H1 (cell line): ENCODE measurements at regions not wholly inside any gene's neighbourhood (a gene's known extent, or its start where the extent isn't known, plus 50 kb on each side); places are given as distances from the start of the nearest gene placed in this dataset.

Source experiments
- CTCF ChIA-PET: fragments of 300-600 bp; sonication (Branson Sonifier 250); formaldehyde crosslinking; loops from one replicate; lab custom pipeline; 2021; ENCODE audit not compliant: partially characterized antibody; lab: Charles Lee
- POLR2A ChIA-PET: fragments of 300-600 bp; sonication (Branson Sonifier 250); formaldehyde crosslinking; loops from one replicate; lab custom pipeline; 2021; ENCODE audit warnings: inconsistent platforms; ENCODE audit not compliant: partially characterized antibody; lab: Charles Lee
- DNase-seq, 2 experiments: peaks; one replicate each; pipeline versions ENCODE4 v3.0.0 to v3.0.0-alpha.2; 2010 to 2022; ENCODE audit warnings: low spot score in 2 of 2, low read depth in 1 of 2, mixed read lengths in 1 of 2
- FAIRE-seq: peaks from 2 replicates; lab custom pipeline; 2011; peaks lifted over from hg19 to GRCh38; lab: Jason Lieb, UNC
- H2AFZ ChIP-seq: 2 replicates; pipeline ENCODE4 v1.8.1; 2012; ENCODE audit warnings: low read length, inconsistent platforms
- H2AK5ac ChIP-seq: 2 replicates; pipeline ENCODE4 v1.6.1; 2013; ENCODE audit warnings: low read depth, low read length
- H2BK120ac ChIP-seq: replicated peaks from 2 replicates; pipeline ENCODE3; 2013; ENCODE audit warnings: low read depth, low read length, inconsistent platforms
- H2BK12ac ChIP-seq: 2 replicates; pipeline ENCODE4 v1.6.1; 2013; ENCODE audit warnings: low read depth, low read length
- H2BK15ac ChIP-seq: 2 replicates; pipeline ENCODE4 v1.6.1; 2013; ENCODE audit warnings: low read length
- H2BK20ac ChIP-seq: 2 replicates; pipeline ENCODE4 v1.6.1; 2013; ENCODE audit warnings: low read length
- H2BK5ac ChIP-seq: 2 replicates; pipeline ENCODE4 v1.6.1; 2013; ENCODE audit warnings: low read depth, low read length
- H3K14ac ChIP-seq: 2 replicates; pipeline ENCODE4 v1.6.1; 2013; ENCODE audit warnings: inconsistent platforms; ENCODE audit not compliant: insufficient read length
- H3K18ac ChIP-seq: 2 replicates; pipeline ENCODE4 v1.6.1; 2013; ENCODE audit warnings: low read length; ENCODE audit errors: extremely low read depth
- H3K23ac ChIP-seq: 2 replicates; pipeline ENCODE4 v1.6.1; 2013; ENCODE audit warnings: inconsistent platforms; ENCODE audit not compliant: insufficient read length
- H3K23me2 ChIP-seq: 2 replicates; pipeline ENCODE4 v1.6.1; 2013; ENCODE audit warnings: low read depth, low read length
- H3K27ac ChIP-seq: 2 replicates; pipeline ENCODE4 v1.6.1; 2011; ENCODE audit warnings: low read depth, low read length, inconsistent platforms
- H3K27me3 ChIP-seq, 4 experiments: replicated peaks in 1 of 4; 1 replicate in 1 of 4; 2 replicates in 3 of 4; pipeline versions ENCODE4 v1.6.1 to v1.8.1; 2011 to 2013; ENCODE audit warnings: low read length in 3 of 4, mild to moderate bottlenecking in 3 of 4, inconsistent platforms in 2 of 4, mixed read lengths in 2 of 4, moderate library complexity in 1 of 4; ENCODE audit not compliant: control insufficient read depth in 3 of 4, insufficient read depth in 3 of 4; ENCODE audit errors: extremely low read depth in 1 of 4
- H3K36me3 ChIP-seq, 4 experiments: 2 replicates each; pipeline versions ENCODE4 v1.6.1 to v1.8.1; 2011 to 2013; ENCODE audit warnings: mild to moderate bottlenecking in 4 of 4, low read length in 3 of 4, moderate library complexity in 2 of 4, control low read depth in 1 of 4, inconsistent platforms in 1 of 4; ENCODE audit not compliant: insufficient read depth in 4 of 4, control insufficient read depth in 2 of 4
- H3K4ac ChIP-seq: replicated peaks from 2 replicates; pipeline ENCODE3; 2013; ENCODE audit warnings: low read length, low read depth, mixed read lengths, inconsistent platforms; ENCODE audit not compliant: insufficient read length
- H3K4me1 ChIP-seq, 4 experiments: replicated peaks in 1 of 4; 1 replicate in 1 of 4; 2 replicates in 3 of 4; pipeline versions ENCODE4 v1.6.1 to v1.8.1; 2011 to 2013; ENCODE audit warnings: low read length in 3 of 4, inconsistent platforms in 2 of 4, mixed read lengths in 1 of 4; ENCODE audit not compliant: insufficient read depth in 4 of 4, control insufficient read depth in 3 of 4
- H3K4me2 ChIP-seq, 2 experiments: 2 replicates each; pipeline versions ENCODE4 v1.6.1 to v1.8.1; 2011 to 2013; ENCODE audit warnings: low read depth in 2 of 2, low read length in 2 of 2, control low read depth in 1 of 2, inconsistent platforms in 1 of 2, mild to moderate bottlenecking in 1 of 2; ENCODE audit not compliant: insufficient read depth in 1 of 2
- H3K4me3 ChIP-seq, 4 experiments: fragments of 200-600, 300-600 bp in 1 of 4; sonication (generic), shearing (Covaris generic), sonication (Bioruptor Twin) in 1 of 4; 2 replicates each; pipeline versions ENCODE4 v1.5.1 to v1.8.1; 2011 to 2016; ENCODE audit warnings: low read length in 4 of 4, low read depth in 3 of 4, control low read depth in 2 of 4, inconsistent platforms in 2 of 4, mild to moderate bottlenecking in 2 of 4, mixed read lengths in 1 of 4, moderate library complexity in 1 of 4; ENCODE audit not compliant: insufficient read depth in 2 of 4; ENCODE audit errors: extremely low read depth in 1 of 4
- H3K56ac ChIP-seq: replicated peaks from 2 replicates; pipeline ENCODE3; 2013; ENCODE audit warnings: low read depth, mild to moderate bottlenecking, mixed read lengths, low read length, inconsistent platforms; ENCODE audit not compliant: insufficient read length
- H3K79me1 ChIP-seq: 2 replicates; pipeline ENCODE4 v1.6.1; 2013; ENCODE audit warnings: low read depth, low read length, control low read depth
- H3K79me2 ChIP-seq, 2 experiments: 2 replicates each; pipeline versions ENCODE4 v1.6.1 to v1.8.1; 2012 to 2013; ENCODE audit warnings: low read length in 2 of 2, mild to moderate bottlenecking in 2 of 2, inconsistent platforms in 1 of 2; ENCODE audit not compliant: insufficient read depth in 2 of 2, control insufficient read depth in 1 of 2
- H3K9ac ChIP-seq, 4 experiments: replicated peaks in 1 of 4; 1 replicate in 1 of 4; 2 replicates in 3 of 4; pipeline versions ENCODE4 v1.6.1 to v1.8.1; 2011 to 2013; ENCODE audit warnings: low read depth in 3 of 4, low read length in 3 of 4, control low read depth in 2 of 4, mild to moderate bottlenecking in 2 of 4, moderate library complexity in 2 of 4, inconsistent platforms in 1 of 4; ENCODE audit errors: extremely low read depth in 1 of 4
- H3K9me3 ChIP-seq, 2 experiments: 2 replicates each; pipeline versions ENCODE4 v1.6.1 to v1.8.1; 2012 to 2013; ENCODE audit warnings: mild to moderate bottlenecking in 2 of 2, moderate library complexity in 2 of 2, control low read depth in 1 of 2, inconsistent platforms in 1 of 2, low read depth in 1 of 2, low read length in 1 of 2, mixed read lengths in 1 of 2; ENCODE audit not compliant: insufficient read depth in 2 of 2
- H4K20me1 ChIP-seq, 2 experiments: replicated peaks in 1 of 2; 2 replicates each; pipeline versions ENCODE3 to v1.8.1; 2011 to 2013; ENCODE audit warnings: inconsistent platforms in 2 of 2, low read length in 2 of 2, mild to moderate bottlenecking in 1 of 2; ENCODE audit not compliant: insufficient read depth in 2 of 2, control insufficient read depth in 1 of 2
- H4K5ac ChIP-seq: 2 replicates; pipeline ENCODE4 v1.6.1; 2013; ENCODE audit warnings: low read length, low read depth, mixed read lengths, inconsistent platforms; ENCODE audit not compliant: insufficient read length
- H4K8ac ChIP-seq: 2 replicates; pipeline ENCODE4 v1.8.0; 2013; ENCODE audit warnings: mild to moderate bottlenecking, moderate library complexity, low read length, inconsistent platforms; ENCODE audit not compliant: insufficient read depth; ENCODE audit errors: extremely low read depth
- H4K91ac ChIP-seq: replicated peaks from 2 replicates; pipeline ENCODE3; 2013; ENCODE audit warnings: low read length, mixed read lengths, inconsistent platforms; ENCODE audit not compliant: insufficient read length
- WGBS, 2 experiments: shearing (Covaris generic) in 1 of 2; methylation state at CpG; one replicate each; pipeline versions ENCODE4 v1.1.6 to v1.1.7; 2013 to 2015; ENCODE audit warnings: low lambda C conversion rate in 2 of 2, mixed read lengths in 2 of 2, inconsistent platforms in 1 of 2, low coverage in 1 of 2, missing lambda C conversion rate in 1 of 2; ENCODE audit not compliant: insufficient replicate concordance in 2 of 2, insufficient coverage in 1 of 2, insufficient read length in 1 of 2; ENCODE audit errors: extremely low coverage in 1 of 2, missing lambda C conversion rate in 1 of 2; 5-methylcytosine and 5-hydroxymethylcytosine counted together
- TF ChIP-seq, protein P1 (sequence below): fragments of 300-600 bp; sonication (generic); IDR thresholded peaks from 2 replicates; pipeline ENCODE4 v1.7.1; 2012; ENCODE audit warnings: low read length, moderate library complexity, mild to moderate bottlenecking, inconsistent platforms; ENCODE audit not compliant: insufficient replicate concordance

DNA sequence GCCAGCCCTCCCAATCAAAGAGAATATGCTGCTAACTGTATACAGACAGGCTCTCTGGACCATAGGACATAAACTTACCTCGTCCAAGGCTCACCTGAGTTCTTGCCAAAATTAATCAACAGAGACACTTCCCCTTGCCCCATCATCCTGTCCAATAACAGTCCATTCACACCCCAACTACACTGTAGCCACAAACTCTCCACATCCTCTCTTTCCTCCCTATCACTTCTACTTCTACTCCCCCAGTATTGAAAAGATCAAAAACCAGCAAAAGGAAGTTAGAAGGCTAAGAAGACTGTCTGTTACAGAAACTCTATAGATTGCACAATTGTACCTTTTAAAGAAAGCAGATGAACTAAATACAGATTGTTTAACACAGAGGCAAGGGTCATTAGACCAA is 133.5 kb upstream of the STT3B start:
- Histone ChIP-seq H3K4me2 (no peak overlapping the region), H2BK15ac (no peak overlapping the region), H3K18ac (no peak overlapping the region), H3K79me2 (no peaks in the 10 kb centered on the region), H2AK5ac (no peak overlapping the region), H4K5ac (no peak overlapping the region), H2BK5ac (no peak overlapping the region), H3K9me3 (no peaks in the 10 kb centered on the region), H2BK20ac (no peak overlapping the region), H3K79me1 (no peaks in the 10 kb centered on the region), H3K27ac (no peak overlapping the region), H3K27me3 (no peaks in the 10 kb centered on the region), H3K4me3 (no peak overlapping the region), H2BK120ac (no peak overlapping the region)
- CTCF ChIA-PET, result no interaction called here
- TF ChIP-seq, protein P1, sequence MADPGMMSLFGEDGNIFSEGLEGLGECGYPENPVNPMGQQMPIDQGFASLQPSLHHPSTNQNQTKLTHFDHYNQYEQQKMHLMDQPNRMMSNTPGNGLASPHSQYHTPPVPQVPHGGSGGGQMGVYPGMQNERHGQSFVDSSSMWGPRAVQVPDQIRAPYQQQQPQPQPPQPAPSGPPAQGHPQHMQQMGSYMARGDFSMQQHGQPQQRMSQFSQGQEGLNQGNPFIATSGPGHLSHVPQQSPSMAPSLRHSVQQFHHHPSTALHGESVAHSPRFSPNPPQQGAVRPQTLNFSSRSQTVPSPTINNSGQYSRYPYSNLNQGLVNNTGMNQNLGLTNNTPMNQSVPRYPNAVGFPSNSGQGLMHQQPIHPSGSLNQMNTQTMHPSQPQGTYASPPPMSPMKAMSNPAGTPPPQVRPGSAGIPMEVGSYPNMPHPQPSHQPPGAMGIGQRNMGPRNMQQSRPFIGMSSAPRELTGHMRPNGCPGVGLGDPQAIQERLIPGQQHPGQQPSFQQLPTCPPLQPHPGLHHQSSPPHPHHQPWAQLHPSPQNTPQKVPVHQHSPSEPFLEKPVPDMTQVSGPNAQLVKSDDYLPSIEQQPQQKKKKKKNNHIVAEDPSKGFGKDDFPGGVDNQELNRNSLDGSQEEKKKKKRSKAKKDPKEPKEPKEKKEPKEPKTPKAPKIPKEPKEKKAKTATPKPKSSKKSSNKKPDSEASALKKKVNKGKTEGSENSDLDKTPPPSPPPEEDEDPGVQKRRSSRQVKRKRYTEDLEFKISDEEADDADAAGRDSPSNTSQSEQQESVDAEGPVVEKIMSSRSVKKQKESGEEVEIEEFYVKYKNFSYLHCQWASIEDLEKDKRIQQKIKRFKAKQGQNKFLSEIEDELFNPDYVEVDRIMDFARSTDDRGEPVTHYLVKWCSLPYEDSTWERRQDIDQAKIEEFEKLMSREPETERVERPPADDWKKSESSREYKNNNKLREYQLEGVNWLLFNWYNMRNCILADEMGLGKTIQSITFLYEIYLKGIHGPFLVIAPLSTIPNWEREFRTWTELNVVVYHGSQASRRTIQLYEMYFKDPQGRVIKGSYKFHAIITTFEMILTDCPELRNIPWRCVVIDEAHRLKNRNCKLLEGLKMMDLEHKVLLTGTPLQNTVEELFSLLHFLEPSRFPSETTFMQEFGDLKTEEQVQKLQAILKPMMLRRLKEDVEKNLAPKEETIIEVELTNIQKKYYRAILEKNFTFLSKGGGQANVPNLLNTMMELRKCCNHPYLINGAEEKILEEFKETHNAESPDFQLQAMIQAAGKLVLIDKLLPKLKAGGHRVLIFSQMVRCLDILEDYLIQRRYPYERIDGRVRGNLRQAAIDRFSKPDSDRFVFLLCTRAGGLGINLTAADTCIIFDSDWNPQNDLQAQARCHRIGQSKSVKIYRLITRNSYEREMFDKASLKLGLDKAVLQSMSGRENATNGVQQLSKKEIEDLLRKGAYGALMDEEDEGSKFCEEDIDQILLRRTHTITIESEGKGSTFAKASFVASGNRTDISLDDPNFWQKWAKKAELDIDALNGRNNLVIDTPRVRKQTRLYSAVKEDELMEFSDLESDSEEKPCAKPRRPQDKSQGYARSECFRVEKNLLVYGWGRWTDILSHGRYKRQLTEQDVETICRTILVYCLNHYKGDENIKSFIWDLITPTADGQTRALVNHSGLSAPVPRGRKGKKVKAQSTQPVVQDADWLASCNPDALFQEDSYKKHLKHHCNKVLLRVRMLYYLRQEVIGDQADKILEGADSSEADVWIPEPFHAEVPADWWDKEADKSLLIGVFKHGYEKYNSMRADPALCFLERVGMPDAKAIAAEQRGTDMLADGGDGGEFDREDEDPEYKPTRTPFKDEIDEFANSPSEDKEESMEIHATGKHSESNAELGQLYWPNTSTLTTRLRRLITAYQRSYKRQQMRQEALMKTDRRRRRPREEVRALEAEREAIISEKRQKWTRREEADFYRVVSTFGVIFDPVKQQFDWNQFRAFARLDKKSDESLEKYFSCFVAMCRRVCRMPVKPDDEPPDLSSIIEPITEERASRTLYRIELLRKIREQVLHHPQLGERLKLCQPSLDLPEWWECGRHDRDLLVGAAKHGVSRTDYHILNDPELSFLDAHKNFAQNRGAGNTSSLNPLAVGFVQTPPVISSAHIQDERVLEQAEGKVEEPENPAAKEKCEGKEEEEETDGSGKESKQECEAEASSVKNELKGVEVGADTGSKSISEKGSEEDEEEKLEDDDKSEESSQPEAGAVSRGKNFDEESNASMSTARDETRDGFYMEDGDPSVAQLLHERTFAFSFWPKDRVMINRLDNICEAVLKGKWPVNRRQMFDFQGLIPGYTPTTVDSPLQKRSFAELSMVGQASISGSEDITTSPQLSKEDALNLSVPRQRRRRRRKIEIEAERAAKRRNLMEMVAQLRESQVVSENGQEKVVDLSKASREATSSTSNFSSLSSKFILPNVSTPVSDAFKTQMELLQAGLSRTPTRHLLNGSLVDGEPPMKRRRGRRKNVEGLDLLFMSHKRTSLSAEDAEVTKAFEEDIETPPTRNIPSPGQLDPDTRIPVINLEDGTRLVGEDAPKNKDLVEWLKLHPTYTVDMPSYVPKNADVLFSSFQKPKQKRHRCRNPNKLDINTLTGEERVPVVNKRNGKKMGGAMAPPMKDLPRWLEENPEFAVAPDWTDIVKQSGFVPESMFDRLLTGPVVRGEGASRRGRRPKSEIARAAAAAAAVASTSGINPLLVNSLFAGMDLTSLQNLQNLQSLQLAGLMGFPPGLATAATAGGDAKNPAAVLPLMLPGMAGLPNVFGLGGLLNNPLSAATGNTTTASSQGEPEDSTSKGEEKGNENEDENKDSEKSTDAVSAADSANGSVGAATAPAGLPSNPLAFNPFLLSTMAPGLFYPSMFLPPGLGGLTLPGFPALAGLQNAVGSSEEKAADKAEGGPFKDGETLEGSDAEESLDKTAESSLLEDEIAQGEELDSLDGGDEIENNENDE, result no peak
- TF ChIP-seq, all 59 proteins: peak for 0
- peaks cover 0 to 1% of the 10 kb centered on the region in 2 experiments for H4K20me1 ChIP-seq
- no peak overlapping the region for H2AFZ ChIP-seq
- no peak overlapping the region for H3K14ac ChIP-seq
- DNase-seq, result no peak
- H3K4ac ChIP-seq, result no peak overlapping the region
- H4K91ac ChIP-seq, result no peak overlapping the region
- H2BK12ac ChIP-seq, result no peak overlapping the region
- H3K36me3 ChIP-seq, result no peaks in the 10 kb centered on the region
- H3K9ac ChIP-seq, result no peak overlapping the region
- H3K23ac ChIP-seq, result no peak overlapping the region
- no peak overlapping the region for H3K56ac ChIP-seq
- H3K23me2 ChIP-seq, result no peaks in the 10 kb centered on the region
- POLR2A ChIA-PET, result no interaction called here
- no peak for FAIRE-seq
- WGBS, 2 experiments, result 67% methylated on average over 1 of the region's 1 CpG; no CpG with 5 or more reads in 1 of the 2 experiments
- H4K8ac ChIP-seq, result no peak overlapping the region
- H3K4me1 ChIP-seq, result no peaks in the 10 kb centered on the region
